Osteocyte (in vitro differentiated cells): ENCODE measurements at regions not wholly inside any gene's neighbourhood (a gene's known extent, or its start where the extent isn't known, plus 50 kb on each side); places are given as distances from the start of the nearest gene placed in this dataset.

Experiments
- DNase-seq: peaks from one replicate; pipeline ENCODE4 v3.0.0; 2021; ENCODE audit warnings: mixed read lengths; ENCODE audit not compliant: unreplicated experiment; ENCODE audit errors: extremely low spot score
- H3K27ac Mint-ChIP-seq: one replicate; pipeline ENCODE4 v1.8.0; 2021; ENCODE audit warnings: mild to moderate bottlenecking, mixed read lengths; ENCODE audit not compliant: unreplicated experiment
- H3K27me3 Mint-ChIP-seq: one replicate; pipeline ENCODE4 v1.8.0; 2021; ENCODE audit warnings: mixed read lengths; ENCODE audit not compliant: unreplicated experiment
- H3K36me3 Mint-ChIP-seq: one replicate; pipeline ENCODE4 v1.8.0; 2021; ENCODE audit warnings: mixed read lengths; ENCODE audit not compliant: unreplicated experiment
- H3K4me1 Mint-ChIP-seq: one replicate; pipeline ENCODE4 v1.8.0; 2021; ENCODE audit warnings: mixed read lengths; ENCODE audit not compliant: unreplicated experiment
- H3K4me3 Mint-ChIP-seq: one replicate; pipeline ENCODE4 v1.8.0; 2021; ENCODE audit warnings: mild to moderate bottlenecking, moderate library complexity, mixed read lengths; ENCODE audit not compliant: unreplicated experiment
- H3K9me3 Mint-ChIP-seq: one replicate; pipeline ENCODE4 v1.8.0; 2021; ENCODE audit warnings: mixed read lengths; ENCODE audit not compliant: unreplicated experiment
- TF ChIP-seq, protein P1 (sequence below): fragments of 200-600 bp; sonication (generic); IDR thresholded peaks from 2 replicates; pipeline ENCODE4 v1.5.0; 2021; ENCODE audit warnings: antibody characterized with exemption, mild to moderate bottlenecking, moderate library complexity

DNA sequence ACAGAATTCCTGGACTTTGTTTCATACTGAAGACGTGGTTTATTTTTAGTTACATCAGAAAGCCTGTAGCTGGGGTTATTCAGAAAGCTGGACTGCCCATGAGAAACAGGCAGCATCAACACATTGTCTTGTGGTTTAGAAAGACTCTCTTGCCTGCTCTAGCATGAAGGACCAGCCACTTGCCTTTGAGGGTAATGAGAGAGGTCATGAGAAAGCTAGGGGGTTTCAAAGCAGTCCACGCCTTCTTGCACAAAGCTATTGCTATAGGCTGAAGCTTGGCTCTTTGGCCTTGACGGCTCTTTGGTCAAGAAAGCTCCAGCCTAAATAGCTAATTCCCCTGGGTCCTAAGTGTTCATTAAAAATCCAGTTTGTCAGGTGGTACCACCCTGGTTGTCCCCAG is 208.1 kb downstream of the PRDM2 start:
- H3K9me3 Mint-ChIP-seq: peaks cover 30% of the 10 kb centered on the region
- no peak overlapping the region for H3K27ac Mint-ChIP-seq
- TF ChIP-seq, protein P1, sequence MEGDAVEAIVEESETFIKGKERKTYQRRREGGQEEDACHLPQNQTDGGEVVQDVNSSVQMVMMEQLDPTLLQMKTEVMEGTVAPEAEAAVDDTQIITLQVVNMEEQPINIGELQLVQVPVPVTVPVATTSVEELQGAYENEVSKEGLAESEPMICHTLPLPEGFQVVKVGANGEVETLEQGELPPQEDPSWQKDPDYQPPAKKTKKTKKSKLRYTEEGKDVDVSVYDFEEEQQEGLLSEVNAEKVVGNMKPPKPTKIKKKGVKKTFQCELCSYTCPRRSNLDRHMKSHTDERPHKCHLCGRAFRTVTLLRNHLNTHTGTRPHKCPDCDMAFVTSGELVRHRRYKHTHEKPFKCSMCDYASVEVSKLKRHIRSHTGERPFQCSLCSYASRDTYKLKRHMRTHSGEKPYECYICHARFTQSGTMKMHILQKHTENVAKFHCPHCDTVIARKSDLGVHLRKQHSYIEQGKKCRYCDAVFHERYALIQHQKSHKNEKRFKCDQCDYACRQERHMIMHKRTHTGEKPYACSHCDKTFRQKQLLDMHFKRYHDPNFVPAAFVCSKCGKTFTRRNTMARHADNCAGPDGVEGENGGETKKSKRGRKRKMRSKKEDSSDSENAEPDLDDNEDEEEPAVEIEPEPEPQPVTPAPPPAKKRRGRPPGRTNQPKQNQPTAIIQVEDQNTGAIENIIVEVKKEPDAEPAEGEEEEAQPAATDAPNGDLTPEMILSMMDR: no peak
- H3K36me3 Mint-ChIP-seq: no peaks in the 10 kb centered on the region
- no peaks in the 10 kb centered on the region for H3K4me1 Mint-ChIP-seq
- no peaks in the 10 kb centered on the region for H3K27me3 Mint-ChIP-seq
- H3K4me3 Mint-ChIP-seq: no peak overlapping the region
- no peak for DNase-seq

GRCh38 chr1:13911697-13912619 is 212.0 kb downstream of the PRDM2 start:
- Mint-ChIP-seq H3K9me3 (peaks cover 18% of the 10 kb centered on the region), H3K27me3 (no peaks in the 10 kb centered on the region), H3K27ac (no peak overlapping the region), H3K36me3 (no peaks in the 10 kb centered on the region), H3K4me1 (no peaks in the 10 kb centered on the region), H3K4me3 (no peak overlapping the region)
- DNase-seq: no peak
- TF ChIP-seq, protein P1: no peak

- Mint-ChIP-seq H3K9me3 (peaks cover 23% of the 10 kb centered on the region), H3K4me1 (no peaks in the 10 kb centered on the region), H3K4me3 (no peak overlapping the region), H3K27ac (no peak overlapping the region), H3K36me3 (no peaks in the 10 kb centered on the region), H3K27me3 (no peaks in the 10 kb centered on the region)
- TF ChIP-seq, protein P1: no peak
- DNase-seq: no peak
Measured at GRCh38 chr1:13913396-13913795, 213.4 kb downstream of the PRDM2 start.

DNA sequence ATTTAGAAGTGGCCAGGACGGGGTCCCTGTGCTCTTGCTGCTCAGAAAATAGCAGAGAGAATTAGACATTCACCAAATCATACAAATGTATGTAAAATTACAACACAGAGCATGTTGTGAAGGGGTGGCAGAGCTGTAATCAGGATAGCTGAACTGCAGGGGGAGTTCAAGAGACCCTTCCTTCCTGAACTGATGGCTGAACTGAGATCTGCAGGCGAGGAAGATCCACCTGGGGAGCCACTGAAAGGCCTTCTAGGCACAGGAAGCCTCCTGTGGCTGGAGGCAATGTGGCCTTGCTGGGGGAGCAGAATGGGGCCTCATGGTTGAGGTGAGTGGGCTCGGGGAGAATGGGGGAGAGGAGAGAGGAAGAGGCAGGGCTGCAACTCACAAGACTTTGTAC is 216.5 kb downstream of the PRDM2 start:
- Mint-ChIP-seq H3K27me3 (no peaks in the 10 kb centered on the region), H3K4me1 (no peaks in the 10 kb centered on the region), H3K27ac (no peak overlapping the region), H3K9me3 (peaks cover 27% of the 10 kb centered on the region), H3K36me3 (no peaks in the 10 kb centered on the region), H3K4me3 (no peak overlapping the region)
- TF ChIP-seq, protein P1: no peak
- no peak for DNase-seq

- H3K36me3 Mint-ChIP-seq: no peaks in the 10 kb centered on the region
- no peak for DNase-seq
Measured at GRCh38 chr1:13917607-13918006, 217.6 kb downstream of the PRDM2 start.

More at GRCh38 chr1:13917607-13918006, 217.6 kb downstream of the PRDM2 start:
- Mint-ChIP-seq H3K27me3 (no peaks in the 10 kb centered on the region), H3K4me3 (no peak overlapping the region), H3K4me1 (no peaks in the 10 kb centered on the region), H3K9me3 (peaks cover 27% of the 10 kb centered on the region), H3K27ac (no peak overlapping the region)
- TF ChIP-seq, protein P1: no peak
